Epithelial cell of esophagus (primary cell): ENCODE measurements at regions not wholly inside any gene's neighbourhood (a gene's known extent, or its start where the extent isn't known, plus 50 kb on each side); places are given as distances from the start of the nearest gene placed in this dataset.

ENCODE experiments used
- DNase-seq: peaks from one replicate; pipeline ENCODE4 v3.0.0; 2010; ENCODE audit warnings: low read depth
- H3K4me3 ChIP-seq: 2 replicates; pipeline ENCODE4 v1.5.1; 2011; ENCODE audit warnings: mild to moderate bottlenecking, low read length, control low read depth
- CTCF ChIP-seq: IDR thresholded peaks from 2 replicates; pipeline ENCODE4 v1.5.1; 2011; ENCODE audit warnings: low read depth, mild to moderate bottlenecking, low read length, control low read depth, inconsistent platforms; ENCODE audit not compliant: insufficient read depth; ENCODE audit errors: missing control alignments

GRCh38 chr7:145168879-145169278 is 333.0 kb upstream of the TPK1 start:
- H3K4me3 ChIP-seq: no peak overlapping the region
- no peak for TF ChIP-seq CTCF
- DNase-seq: no peak

- no peak overlapping the region for H3K4me3 ChIP-seq
- no peak for TF ChIP-seq CTCF
- DNase-seq: no peak
These were observed 332.6 kb upstream of the TPK1 start for GRCh38 chr7:145168427-145168826.

GRCh38 chr7:145156834-145157233 is 321.0 kb upstream of the TPK1 start:
- no peak overlapping the region for H3K4me3 ChIP-seq
- no peak for TF ChIP-seq CTCF
- no peak for DNase-seq

GRCh38 chr7:145152589-145152988 is 316.7 kb upstream of the TPK1 start:
- no peak for TF ChIP-seq CTCF
- H3K4me3 ChIP-seq: no peak overlapping the region

GRCh38 chr7:145151676-145152075 is 315.8 kb upstream of the TPK1 start:
- no peak for TF ChIP-seq CTCF
- DNase-seq: no peak
- no peak overlapping the region for H3K4me3 ChIP-seq

More at GRCh38 chr7:145152589-145152988, 316.7 kb upstream of the TPK1 start:
- no peak for DNase-seq

- no peak for DNase-seq
- no peak for TF ChIP-seq CTCF
- no peak overlapping the region for H3K4me3 ChIP-seq
These were observed 312.0 kb upstream of the TPK1 start for GRCh38 chr7:145147865-145148264.

- no peak overlapping the region for H3K4me3 ChIP-seq
- TF ChIP-seq CTCF: no peak
- no peak for DNase-seq
These were observed 307.8 kb upstream of the TPK1 start for GRCh38 chr7:145143685-145144084.
